ENCODE measurements at regions not wholly inside any gene's neighbourhood (a gene's known extent, or its start where the extent isn't known, plus 50 kb on each side); places are given as distances from the start of the nearest gene placed in this dataset.

GRCh38 chr3:43207628-43208085 lies 78.7 kb upstream of the SNRK start:
- no peaks in the 10 kb centered on the region for H3K27me3 ChIP-seq (ENCODE audit: insufficient read depth, low read length)
- no peak overlapping the region for H2AFZ ChIP-seq (ENCODE audit: low read length)
- no peak for DNase-seq (ENCODE audit: insufficient read length, low spot score, missing footprints)
- no peaks in the 10 kb centered on the region for H3K79me2 ChIP-seq (ENCODE audit: insufficient read depth, low read length)
- TF ChIP-seq, protein P1, sequence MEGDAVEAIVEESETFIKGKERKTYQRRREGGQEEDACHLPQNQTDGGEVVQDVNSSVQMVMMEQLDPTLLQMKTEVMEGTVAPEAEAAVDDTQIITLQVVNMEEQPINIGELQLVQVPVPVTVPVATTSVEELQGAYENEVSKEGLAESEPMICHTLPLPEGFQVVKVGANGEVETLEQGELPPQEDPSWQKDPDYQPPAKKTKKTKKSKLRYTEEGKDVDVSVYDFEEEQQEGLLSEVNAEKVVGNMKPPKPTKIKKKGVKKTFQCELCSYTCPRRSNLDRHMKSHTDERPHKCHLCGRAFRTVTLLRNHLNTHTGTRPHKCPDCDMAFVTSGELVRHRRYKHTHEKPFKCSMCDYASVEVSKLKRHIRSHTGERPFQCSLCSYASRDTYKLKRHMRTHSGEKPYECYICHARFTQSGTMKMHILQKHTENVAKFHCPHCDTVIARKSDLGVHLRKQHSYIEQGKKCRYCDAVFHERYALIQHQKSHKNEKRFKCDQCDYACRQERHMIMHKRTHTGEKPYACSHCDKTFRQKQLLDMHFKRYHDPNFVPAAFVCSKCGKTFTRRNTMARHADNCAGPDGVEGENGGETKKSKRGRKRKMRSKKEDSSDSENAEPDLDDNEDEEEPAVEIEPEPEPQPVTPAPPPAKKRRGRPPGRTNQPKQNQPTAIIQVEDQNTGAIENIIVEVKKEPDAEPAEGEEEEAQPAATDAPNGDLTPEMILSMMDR (IDR thresholded peaks at IDR 0.05; ENCODE audit: extremely low read depth, low read depth, low read length) = no peak
- no peaks in the 10 kb centered on the region for H3K9me3 ChIP-seq (ENCODE audit: low read depth, low read length)
- H3K36me3 ChIP-seq (ENCODE audit: insufficient read depth, low read length) = no peaks in the 10 kb centered on the region
- no peak overlapping the region for H3K27ac ChIP-seq (ENCODE audit: low read depth, low read length)
- H3K4me1 ChIP-seq (ENCODE audit: insufficient read depth, low read length) = no peaks in the 10 kb centered on the region
- H3K4me2 ChIP-seq (ENCODE audit: insufficient read depth, low read length) = no peak overlapping the region
- H4K20me1 ChIP-seq (ENCODE audit: insufficient read depth, low read length) = no peaks in the 10 kb centered on the region
- no peak overlapping the region for H3K4me3 ChIP-seq (ENCODE audit: insufficient read depth, low read length)

- no peaks in the 10 kb centered on the region for H3K9me3 ChIP-seq (ENCODE audit: low read depth, low read length)
These were observed 79.7 kb upstream of the SNRK start for GRCh38 chr3:43206632-43207031.

DNA sequence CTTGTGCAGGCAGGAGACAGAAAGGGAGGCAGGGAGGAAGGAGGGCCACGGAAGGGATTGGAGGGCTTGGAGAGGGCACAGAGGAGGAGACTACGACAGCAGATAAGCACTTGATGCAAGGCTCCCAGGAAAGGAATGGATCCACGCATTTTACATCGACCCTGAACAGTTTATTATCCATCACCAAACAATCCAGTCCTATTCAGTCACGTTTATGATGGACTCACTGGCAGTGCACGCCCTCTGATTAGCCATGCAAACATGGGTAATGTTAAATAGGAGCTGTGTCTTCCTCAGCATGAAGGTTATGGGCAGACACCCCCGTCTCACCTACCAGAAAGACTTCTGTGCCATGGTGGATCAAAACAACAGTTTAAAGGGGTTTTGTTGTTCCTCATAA lies 80.2 kb upstream of the SNRK start:
- Histone ChIP-seq H3K4me3 (ENCODE audit: insufficient read depth, low read length) (no peak overlapping the region), H3K4me2 (ENCODE audit: insufficient read depth, low read length) (no peak overlapping the region), H3K9me3 (ENCODE audit: low read depth, low read length) (no peaks in the 10 kb centered on the region), H4K20me1 (ENCODE audit: insufficient read depth, low read length) (no peaks in the 10 kb centered on the region), H3K4me1 (ENCODE audit: insufficient read depth, low read length) (no peaks in the 10 kb centered on the region), H2AFZ (ENCODE audit: low read length) (no peak overlapping the region), H3K79me2 (ENCODE audit: insufficient read depth, low read length) (no peaks in the 10 kb centered on the region), H3K27ac (ENCODE audit: low read depth, low read length) (no peak overlapping the region), H3K36me3 (ENCODE audit: insufficient read depth, low read length) (no peaks in the 10 kb centered on the region), H3K27me3 (ENCODE audit: insufficient read depth, low read length) (no peaks in the 10 kb centered on the region)
- DNase-seq (ENCODE audit: insufficient read length, low spot score, missing footprints) = no peak
- TF ChIP-seq, protein P1 (IDR thresholded peaks at IDR 0.05; ENCODE audit: extremely low read depth, low read depth, low read length) = no peak

More at GRCh38 chr3:43206632-43207031, 79.7 kb upstream of the SNRK start:
- Histone ChIP-seq H3K27ac (ENCODE audit: low read depth, low read length) (no peak overlapping the region), H3K4me3 (ENCODE audit: insufficient read depth, low read length) (no peak overlapping the region), H3K27me3 (ENCODE audit: insufficient read depth, low read length) (no peaks in the 10 kb centered on the region), H2AFZ (ENCODE audit: low read length) (no peak overlapping the region), H4K20me1 (ENCODE audit: insufficient read depth, low read length) (no peaks in the 10 kb centered on the region), H3K4me1 (ENCODE audit: insufficient read depth, low read length) (no peaks in the 10 kb centered on the region), H3K79me2 (ENCODE audit: insufficient read depth, low read length) (no peaks in the 10 kb centered on the region), H3K4me2 (ENCODE audit: insufficient read depth, low read length) (no peak overlapping the region), H3K36me3 (ENCODE audit: insufficient read depth, low read length) (no peaks in the 10 kb centered on the region)
- TF ChIP-seq, protein P1 (IDR thresholded peaks at IDR 0.05; ENCODE audit: extremely low read depth, low read depth, low read length) = no peak
- DNase-seq (ENCODE audit: insufficient read length, low spot score, missing footprints) = no peak

GRCh38 chr3:43203022-43203421 lies 83.3 kb upstream of the SNRK start:
- Histone ChIP-seq H3K4me1 (ENCODE audit: insufficient read depth, low read length) (no peaks in the 10 kb centered on the region), H3K4me2 (ENCODE audit: insufficient read depth, low read length) (no peak overlapping the region), H3K27ac (ENCODE audit: low read depth, low read length) (no peak overlapping the region), H3K79me2 (ENCODE audit: insufficient read depth, low read length) (no peaks in the 10 kb centered on the region), H4K20me1 (ENCODE audit: insufficient read depth, low read length) (no peaks in the 10 kb centered on the region), H3K4me3 (ENCODE audit: insufficient read depth, low read length) (no peak overlapping the region), H3K27me3 (ENCODE audit: insufficient read depth, low read length) (no peaks in the 10 kb centered on the region), H2AFZ (ENCODE audit: low read length) (no peak overlapping the region), H3K36me3 (ENCODE audit: insufficient read depth, low read length) (no peaks in the 10 kb centered on the region), H3K9me3 (ENCODE audit: low read depth, low read length) (no peaks in the 10 kb centered on the region)
- no peak for DNase-seq (ENCODE audit: insufficient read length, low spot score, missing footprints)
- TF ChIP-seq, protein P1 (IDR thresholded peaks at IDR 0.05; ENCODE audit: extremely low read depth, low read depth, low read length) = no peak
